Breast epithelium (tissue), 3 donors: ENCODE measurements at regions not wholly inside any gene's neighbourhood (a gene's known extent, or its start where the extent isn't known, plus 50 kb on each side); places are given as distances from the start of the nearest gene placed in this dataset.

Experiments
- POLR2A ChIP-seq: fragments of 450-650 bp; IDR thresholded peaks from one replicate; pipeline ENCODE4 v1.6.1; 2016; ENCODE audit warnings: antibody characterized with exemption, mild to moderate bottlenecking, moderate library complexity
- POLR2AphosphoS5 ChIP-seq, 3 donors: sonication (generic); formaldehyde crosslinking; IDR thresholded peaks; one replicate each; pipeline ENCODE4 v1.6.1; 2017; ENCODE audit warnings: antibody characterized with exemption in 3 of 3
- TF ChIP-seq, protein P1 (sequence below), 3 donors: fragments of 450-650 bp; IDR thresholded peaks; one replicate each; pipeline ENCODE4 v1.5.1; 2016 to 2017; ENCODE audit warnings: antibody characterized with exemption in 3 of 3, mild to moderate bottlenecking in 3 of 3, moderate library complexity in 3 of 3

DNA sequence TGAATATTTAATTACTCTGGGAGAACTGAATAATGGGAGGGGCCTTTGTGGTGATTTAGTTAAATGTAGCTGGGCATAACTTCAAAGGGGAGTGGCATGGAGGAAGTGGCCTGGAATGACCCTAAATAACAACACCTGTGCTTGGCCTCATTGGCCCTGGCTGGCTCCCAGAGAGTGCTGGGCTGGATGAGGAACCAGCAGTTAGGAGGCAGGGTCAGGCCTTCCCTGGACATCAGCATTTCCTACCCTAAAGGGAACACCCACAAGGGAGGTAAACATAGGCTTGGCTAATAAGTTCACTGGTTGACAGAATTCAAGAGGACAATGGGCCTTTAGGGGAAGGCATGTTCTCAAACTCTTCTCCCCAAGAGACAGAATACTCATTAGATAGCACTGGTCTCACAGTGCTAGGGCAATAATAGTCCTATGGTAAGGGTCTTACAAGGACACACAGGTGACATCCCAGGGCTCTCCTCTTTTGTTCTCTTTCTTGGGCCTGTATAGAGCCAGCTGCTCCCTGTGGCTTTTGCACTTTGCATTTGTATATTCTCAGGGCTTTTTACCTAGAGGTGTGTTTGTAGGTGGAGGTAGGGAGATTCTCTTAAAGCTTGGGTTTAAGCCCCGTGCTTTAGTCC, 106.8 kb downstream of the ZNF519 start:
- TF ChIP-seq POLR2A (no peak), POLR2AphosphoS5 (IDR thresholded peaks at IDR 0.05) (no peak)
- TF ChIP-seq, protein P1, sequence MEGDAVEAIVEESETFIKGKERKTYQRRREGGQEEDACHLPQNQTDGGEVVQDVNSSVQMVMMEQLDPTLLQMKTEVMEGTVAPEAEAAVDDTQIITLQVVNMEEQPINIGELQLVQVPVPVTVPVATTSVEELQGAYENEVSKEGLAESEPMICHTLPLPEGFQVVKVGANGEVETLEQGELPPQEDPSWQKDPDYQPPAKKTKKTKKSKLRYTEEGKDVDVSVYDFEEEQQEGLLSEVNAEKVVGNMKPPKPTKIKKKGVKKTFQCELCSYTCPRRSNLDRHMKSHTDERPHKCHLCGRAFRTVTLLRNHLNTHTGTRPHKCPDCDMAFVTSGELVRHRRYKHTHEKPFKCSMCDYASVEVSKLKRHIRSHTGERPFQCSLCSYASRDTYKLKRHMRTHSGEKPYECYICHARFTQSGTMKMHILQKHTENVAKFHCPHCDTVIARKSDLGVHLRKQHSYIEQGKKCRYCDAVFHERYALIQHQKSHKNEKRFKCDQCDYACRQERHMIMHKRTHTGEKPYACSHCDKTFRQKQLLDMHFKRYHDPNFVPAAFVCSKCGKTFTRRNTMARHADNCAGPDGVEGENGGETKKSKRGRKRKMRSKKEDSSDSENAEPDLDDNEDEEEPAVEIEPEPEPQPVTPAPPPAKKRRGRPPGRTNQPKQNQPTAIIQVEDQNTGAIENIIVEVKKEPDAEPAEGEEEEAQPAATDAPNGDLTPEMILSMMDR (IDR thresholded peaks at IDR 0.05): no peak
